Prostate gland (tissue), 2 donors: ENCODE measurements at regions not wholly inside any gene's neighbourhood (a gene's known extent, or its start where the extent isn't known, plus 50 kb on each side); places are given as distances from the start of the nearest gene placed in this dataset.

Experiments
- DNase-seq: peaks from one replicate; pipeline ENCODE4 v3.0.0-alpha.2; 2019; ENCODE audit warnings: low spot score
- H3K27ac ChIP-seq, 2 donors: fragments of 200-600 bp; sonication (generic); 2 replicates each; pipeline ENCODE4 v1.5.1; 2017 to 2019
- H3K27me3 ChIP-seq: fragments of 200-600 bp; sonication (generic); replicated peaks from 2 replicates; pipeline ENCODE4 v1.5.1; 2019; ENCODE audit not compliant: insufficient read depth
- H3K36me3 ChIP-seq, 2 donors: fragments of 200-600 bp; sonication (generic); 1 replicate in 1 of 2; 2 replicates in 1 of 2; pipeline versions ENCODE4 v1.5.1 to v1.8.1; 2017 to 2019
- H3K4me1 ChIP-seq: fragments of 200-600 bp; sonication (generic); replicated peaks from 2 replicates; pipeline ENCODE4 v1.5.1; 2019
- H3K4me3 ChIP-seq, 2 donors: fragments of 200-600 bp; sonication (generic); 2 replicates each; pipeline ENCODE4 v1.5.1; 2017 to 2019
- H3K9me3 ChIP-seq: fragments of 200-600 bp; sonication (generic); 2 replicates; pipeline ENCODE4 v1.5.1; 2017
- CTCF ChIP-seq, 4 experiments: fragments of 200-600 bp in 2 of 4; fragments of 450-650 bp in 2 of 4; sonication (generic) in 2 of 4; IDR thresholded peaks; 1 replicate in 3 of 4; 2 replicates in 1 of 4; pipeline ENCODE4 v1.5.1; 2016 to 2019; ENCODE audit warnings: antibody characterized with exemption in 4 of 4, mild to moderate bottlenecking in 2 of 4, moderate library complexity in 2 of 4
- POLR2A ChIP-seq: fragments of 450-650 bp; IDR thresholded peaks from one replicate; pipeline ENCODE4 v1.6.1; 2016; ENCODE audit warnings: antibody characterized with exemption, mild to moderate bottlenecking
- POLR2AphosphoS5 ChIP-seq: sonication (generic); formaldehyde crosslinking; IDR thresholded peaks from one replicate; pipeline ENCODE4 v1.6.1; 2017; ENCODE audit warnings: antibody characterized with exemption
- WGBS: methylation state at CpG from one replicate; pipeline ENCODE4 v1.1.5; 2018; 5-methylcytosine and 5-hydroxymethylcytosine counted together
- intact Hi-C: fragments of 100-400 bp; cut with DNase I; formaldehyde crosslinking; loops from one replicate; pipeline ENCODE4 v1.14.2; 2022

GRCh38 chr3:25349095-25349494, 79.0 kb upstream of the RARB start:
- no peaks in the 10 kb centered on the region for H3K9me3 ChIP-seq
- intact Hi-C loops, result no loop called here
- H3K27me3 ChIP-seq, result no peaks in the 10 kb centered on the region
- DNase-seq, result no peak
- TF ChIP-seq POLR2AphosphoS5 (no peak), POLR2A (no peak), CTCF (IDR thresholded peaks at IDR 0.05) (no peak)
- no peaks in the 10 kb centered on the region for H3K4me1 ChIP-seq
- no peak overlapping the region for H3K27ac ChIP-seq
- no peak overlapping the region for H3K4me3 ChIP-seq
- WGBS, result 75% methylated on average over 6 of the region's 6 CpGs
- no peaks in the 10 kb centered on the region for H3K36me3 ChIP-seq

- DNase-seq, result no peak
- Histone ChIP-seq H3K4me3 (no peak overlapping the region), H3K27me3 (no peaks in the 10 kb centered on the region), H3K36me3 (no peaks in the 10 kb centered on the region), H3K9me3 (no peaks in the 10 kb centered on the region), H3K27ac (no peak overlapping the region), H3K4me1 (no peaks in the 10 kb centered on the region)
- 91% methylated on average over 6 of the region's 6 CpGs for WGBS
- TF ChIP-seq CTCF (IDR thresholded peaks at IDR 0.05), result no peak
- intact Hi-C loops, result no loop called here
These were observed 78.0 kb upstream of the RARB start for GRCh38 chr3:25349828-25350724.

- no peaks in the 10 kb centered on the region for H3K36me3 ChIP-seq
- no peaks in the 10 kb centered on the region for H3K9me3 ChIP-seq
- H3K4me1 ChIP-seq, result no peaks in the 10 kb centered on the region
- TF ChIP-seq CTCF (IDR thresholded peaks at IDR 0.05), result no peak
- WGBS, result 95% methylated on average over 5 of the region's 5 CpGs
- H3K27me3 ChIP-seq, result no peaks in the 10 kb centered on the region
- no peak overlapping the region for H3K4me3 ChIP-seq
- no peak for DNase-seq
- no peak overlapping the region for H3K27ac ChIP-seq
- intact Hi-C loops, result no loop called here
These were observed 77.3 kb upstream of the RARB start for GRCh38 chr3:25350725-25351114.

GRCh38 chr3:25354071-25354470, 74.0 kb upstream of the RARB start:
- DNase-seq, result no peak
- Histone ChIP-seq H3K9me3 (no peaks in the 10 kb centered on the region), H3K36me3 (no peaks in the 10 kb centered on the region), H3K27ac (no peak overlapping the region), H3K27me3 (no peaks in the 10 kb centered on the region), H3K4me1 (no peaks in the 10 kb centered on the region), H3K4me3 (no peak overlapping the region)
- 78% methylated on average over 3 of the region's 3 CpGs for whole genome bisulfite sequencing
- intact Hi-C loops, result no loop called here
- no peak for TF ChIP-seq CTCF (IDR thresholded peaks at IDR 0.05)
